ENCODE measurements at regions not wholly inside any gene's neighbourhood (a gene's known extent, or its start where the extent isn't known, plus 50 kb on each side); places are given as distances from the start of the nearest gene placed in this dataset.

GRCh38 chr18:40662898-40663437 lies 1292.1 kb upstream of the PIK3C3 start:
- POLR2A ChIA-PET (ENCODE audit: low non-redundant PET) = no interaction called here

GRCh38 chr18:40653682-40654081 lies 1301.4 kb upstream of the PIK3C3 start:
- POLR2A ChIA-PET (ENCODE audit: low non-redundant PET) = no interaction called here
- TF ChIP-seq, protein P1, sequence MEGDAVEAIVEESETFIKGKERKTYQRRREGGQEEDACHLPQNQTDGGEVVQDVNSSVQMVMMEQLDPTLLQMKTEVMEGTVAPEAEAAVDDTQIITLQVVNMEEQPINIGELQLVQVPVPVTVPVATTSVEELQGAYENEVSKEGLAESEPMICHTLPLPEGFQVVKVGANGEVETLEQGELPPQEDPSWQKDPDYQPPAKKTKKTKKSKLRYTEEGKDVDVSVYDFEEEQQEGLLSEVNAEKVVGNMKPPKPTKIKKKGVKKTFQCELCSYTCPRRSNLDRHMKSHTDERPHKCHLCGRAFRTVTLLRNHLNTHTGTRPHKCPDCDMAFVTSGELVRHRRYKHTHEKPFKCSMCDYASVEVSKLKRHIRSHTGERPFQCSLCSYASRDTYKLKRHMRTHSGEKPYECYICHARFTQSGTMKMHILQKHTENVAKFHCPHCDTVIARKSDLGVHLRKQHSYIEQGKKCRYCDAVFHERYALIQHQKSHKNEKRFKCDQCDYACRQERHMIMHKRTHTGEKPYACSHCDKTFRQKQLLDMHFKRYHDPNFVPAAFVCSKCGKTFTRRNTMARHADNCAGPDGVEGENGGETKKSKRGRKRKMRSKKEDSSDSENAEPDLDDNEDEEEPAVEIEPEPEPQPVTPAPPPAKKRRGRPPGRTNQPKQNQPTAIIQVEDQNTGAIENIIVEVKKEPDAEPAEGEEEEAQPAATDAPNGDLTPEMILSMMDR (conservative IDR thresholded peaks at IDR 0.05; ENCODE audit: low read depth) = no peak
- CTCF ChIA-PET = no interaction called here
- H3K27ac ChIP-seq = no peak overlapping the region
- no peak for DNase-seq (ENCODE audit: low spot score)

More at GRCh38 chr18:40662898-40663437, 1292.1 kb upstream of the PIK3C3 start:
- no peak for DNase-seq (ENCODE audit: low spot score)
- H3K27ac ChIP-seq = no peak overlapping the region
- CTCF ChIA-PET = interaction anchor here (0.7 kb wide), 1 partner anchor 22 kb away, joined by 3 read pairs; no protein-coding TSS in a partner anchor
- TF ChIP-seq, protein P1 (conservative IDR thresholded peaks at IDR 0.05; ENCODE audit: low read depth) = no peak

GRCh38 chr18:40652321-40652720 lies 1302.7 kb upstream of the PIK3C3 start:
- no peak for DNase-seq (ENCODE audit: low spot score)
- TF ChIP-seq, protein P1 (conservative IDR thresholded peaks at IDR 0.05; ENCODE audit: low read depth) = no peak
- CTCF ChIA-PET = no interaction called here
- POLR2A ChIA-PET (ENCODE audit: low non-redundant PET) = no interaction called here
- no peak overlapping the region for H3K27ac ChIP-seq

- ChIA-PET POLR2A (ENCODE audit: low non-redundant PET) (no interaction called here), CTCF (no interaction called here)
- TF ChIP-seq, protein P1 (conservative IDR thresholded peaks at IDR 0.05; ENCODE audit: low read depth) = no peak
- H3K27ac ChIP-seq = no peak overlapping the region
- DNase-seq (ENCODE audit: low spot score) = no peak
These were observed 1303.9 kb upstream of the PIK3C3 start for GRCh38 chr18:40651163-40651562.

DNA sequence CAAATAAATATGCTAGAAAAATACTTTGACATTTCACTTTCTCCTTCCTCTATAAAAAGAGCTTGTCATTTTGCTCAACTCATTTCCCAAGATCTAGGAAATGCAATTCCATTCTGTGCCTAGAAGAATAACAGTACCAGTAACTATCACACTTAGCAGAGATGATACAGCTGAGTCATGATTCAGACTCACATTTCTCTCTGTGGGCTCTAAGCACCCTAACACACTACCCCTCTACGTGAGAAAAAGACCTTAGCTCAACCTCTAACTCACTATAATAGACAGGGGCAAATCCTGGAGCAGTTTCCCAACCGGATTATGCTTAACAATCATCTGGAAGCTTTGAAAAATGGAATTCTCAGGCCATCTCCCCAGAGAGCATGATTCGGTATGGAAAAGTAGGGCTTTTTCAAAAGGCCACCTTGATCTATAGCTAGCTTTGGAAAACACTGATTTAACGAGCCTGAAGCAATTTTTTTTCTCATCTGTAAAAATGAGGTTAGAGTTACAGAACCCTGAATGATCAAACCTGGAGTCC lies 1312.3 kb upstream of the PIK3C3 start:
- DNase-seq (ENCODE audit: low spot score) = no peak
- ChIA-PET POLR2A (ENCODE audit: low non-redundant PET) (no interaction called here), CTCF (interaction anchor here (0.7 kb wide), 1 partner anchor 399 kb away, joined by 3 read pairs; no protein-coding TSS in a partner anchor)
- TF ChIP-seq, protein P1 (conservative IDR thresholded peaks at IDR 0.05; ENCODE audit: low read depth) = no peak
- no peak overlapping the region for H3K27ac ChIP-seq

GRCh38 chr18:40631319-40631718 lies 1323.7 kb upstream of the PIK3C3 start:
- H3K27ac ChIP-seq = no peak overlapping the region
- DNase-seq (ENCODE audit: low spot score) = no peak
- TF ChIP-seq, protein P1 (conservative IDR thresholded peaks at IDR 0.05; ENCODE audit: low read depth) = no peak
- ChIA-PET CTCF (no interaction called here), POLR2A (ENCODE audit: low non-redundant PET) (no interaction called here)

Data from RWPE1 (cell line).